Activated CD8-positive, alpha-beta memory T cell treated with anti-CD3 and anti-CD28 coated beads for 4 hours (primary cell): ENCODE measurements at regions not wholly inside any gene's neighbourhood (a gene's known extent, or its start where the extent isn't known, plus 50 kb on each side); places are given as distances from the start of the nearest gene placed in this dataset.
"Not testable (repeated sequence)": the region's sequence is repeated elsewhere in the genome, so short reads cannot be mapped to it uniquely, and the experiment has no call there.

Experiments
- DNase-seq, 2 donors: peaks; one replicate each; pipeline ENCODE4 v3.0.0-alpha.2; 2020; ENCODE audit warnings: low read depth in 2 of 2

- no peak for DNase-seq
These were observed 50.2 kb upstream of the THSD7B start for GRCh38 chr2:136715146-136715545.

GRCh38 chr2:136714452-136714951, 50.8 kb upstream of the THSD7B start:
- no peak for DNase-seq

GRCh38 chr2:136713739-136714138, 51.6 kb upstream of the THSD7B start:
- no peak for DNase-seq

GRCh38 chr2:136705336-136705735, 60.0 kb upstream of the THSD7B start:
- DNase-seq, result no peak

- DNase-seq, result no peak
These were observed 62.1 kb upstream of the THSD7B start for GRCh38 chr2:136703214-136703613.

- DNase-seq, result no peak
These were observed 68.9 kb upstream of the THSD7B start for GRCh38 chr2:136696438-136696837.

GRCh38 chr2:136693966-136694365, 71.4 kb upstream of the THSD7B start:
- DNase-seq, result no peak

- DNase-seq, result not testable (repeated sequence)
These were observed 85.3 kb upstream of the THSD7B start for GRCh38 chr2:136680079-136680478.

GRCh38 chr2:136665736-136666135, 99.6 kb upstream of the THSD7B start:
- DNase-seq, result no peak

- no peak for DNase-seq
These were observed 100.5 kb upstream of the THSD7B start for GRCh38 chr2:136664713-136665405.

- DNase-seq, result no peak
These were observed 107.1 kb upstream of the THSD7B start for GRCh38 chr2:136658201-136658600.

- DNase-seq, result no peak
These were observed 111.5 kb upstream of the THSD7B start for GRCh38 chr2:136653861-136654260.

- no peak for DNase-seq
These were observed 113.8 kb upstream of the THSD7B start for GRCh38 chr2:136651456-136652010.

- no peak for DNase-seq
These were observed 118.3 kb upstream of the THSD7B start for GRCh38 chr2:136647039-136647438.

GRCh38 chr2:136645236-136645828, 120.0 kb upstream of the THSD7B start:
- DNase-seq, result no peak

GRCh38 chr2:136639651-136640050, 125.7 kb upstream of the THSD7B start:
- DNase-seq, result no peak

- no peak for DNase-seq
These were observed 127.2 kb upstream of the THSD7B start for GRCh38 chr2:136638193-136638592.

- DNase-seq, result no peak
These were observed 127.9 kb upstream of the THSD7B start for GRCh38 chr2:136637402-136637801.

GRCh38 chr2:136628490-136628889, 136.9 kb upstream of the THSD7B start:
- DNase-seq, result no peak

GRCh38 chr2:136613096-136613495, 152.2 kb upstream of the THSD7B start:
- no peak for DNase-seq

GRCh38 chr2:136612079-136612478, 153.3 kb upstream of the THSD7B start:
- DNase-seq, result no peak

GRCh38 chr2:136611451-136611850, 153.9 kb upstream of the THSD7B start:
- DNase-seq, result no peak

- DNase-seq, result no peak
These were observed 182.6 kb upstream of the THSD7B start for GRCh38 chr2:136582628-136583205.
